ENCODE measurements at regions not wholly inside any gene's neighbourhood (a gene's known extent, or its start where the extent isn't known, plus 50 kb on each side); places are given as distances from the start of the nearest gene placed in this dataset.
"Not testable (repeated sequence)": the region's sequence is repeated elsewhere in the genome, so short reads cannot be mapped to it uniquely, and the experiment has no call there.

DNA sequence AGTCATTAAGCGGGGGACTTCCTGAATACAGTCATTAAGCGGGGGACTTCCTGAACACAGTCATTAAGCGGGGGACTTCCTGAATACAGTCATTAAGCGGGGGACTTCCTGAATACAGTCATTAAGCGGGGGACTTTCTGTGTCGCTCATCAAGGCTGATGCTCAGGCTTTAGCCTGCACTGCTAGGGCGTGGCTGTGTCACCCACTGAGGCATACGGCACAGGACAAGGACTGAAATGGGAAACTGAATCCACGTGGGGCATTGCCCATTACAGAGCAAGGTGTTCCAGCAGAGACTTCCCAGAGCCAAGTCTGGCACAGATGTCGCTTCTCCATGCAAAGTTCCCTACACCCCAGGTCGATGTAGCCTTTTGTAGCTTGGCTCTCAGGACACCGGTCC is 89.9 kb upstream of the FRMD1 start:
- not testable (repeated sequence) for H3K4me3 ChIP-seq (ENCODE audit: insufficient read depth in 1 of 2, low read depth in 1 of 2, low read length in 2 of 2); DNase-seq; H2BK12ac ChIP-seq (ENCODE audit: low read length in 2 of 2); H3K79me1 ChIP-seq (replicated peaks; ENCODE audit: low read length, poor library complexity, severe bottlenecking); H4K8ac ChIP-seq (ENCODE audit: low read length); H3K4me1 ChIP-seq (ENCODE audit: control insufficient read depth, insufficient read depth, low read depth, low read length); H2AFZ ChIP-seq (ENCODE audit: low read depth, low read length); H2AK5ac ChIP-seq (ENCODE audit: low read length, severe bottlenecking); H3K36me3 ChIP-seq (ENCODE audit: control insufficient read depth in 1 of 2, insufficient read depth in 2 of 2, low read depth in 1 of 2, low read length in 2 of 2); H3K4me2 ChIP-seq (ENCODE audit: low read length, poor library complexity, severe bottlenecking); H3K18ac ChIP-seq (ENCODE audit: low read depth in 1 of 2, low read length in 2 of 2); H2BK15ac ChIP-seq (ENCODE audit: low read depth, poor library complexity, severe bottlenecking); H2BK5ac ChIP-seq (ENCODE audit: low read depth, low read length, poor library complexity, severe bottlenecking); H3K27ac ChIP-seq (ENCODE audit: low read length, poor library complexity, severe bottlenecking); H3K4ac ChIP-seq (ENCODE audit: low read depth in 1 of 2, low read length in 2 of 2); H3K23ac ChIP-seq (ENCODE audit: low read length in 2 of 2); H3K9me3 ChIP-seq (ENCODE audit: control insufficient read depth, low read length); H2BK120ac ChIP-seq (ENCODE audit: low read depth, low read length); H3K14ac ChIP-seq (ENCODE audit: low read length in 2 of 2); H3K9ac ChIP-seq (ENCODE audit: low read length); H4K91ac ChIP-seq (ENCODE audit: low read length)
- WGBS = 92% methylated on average over 8 of the region's 12 CpGs
- peaks cover 0 to 17% of the 10 kb centered on the region in 2 experiments for H3K27me3 ChIP-seq (ENCODE audit: control insufficient read depth in 1 of 2, insufficient read depth in 1 of 2, low read length in 2 of 2)

DNA sequence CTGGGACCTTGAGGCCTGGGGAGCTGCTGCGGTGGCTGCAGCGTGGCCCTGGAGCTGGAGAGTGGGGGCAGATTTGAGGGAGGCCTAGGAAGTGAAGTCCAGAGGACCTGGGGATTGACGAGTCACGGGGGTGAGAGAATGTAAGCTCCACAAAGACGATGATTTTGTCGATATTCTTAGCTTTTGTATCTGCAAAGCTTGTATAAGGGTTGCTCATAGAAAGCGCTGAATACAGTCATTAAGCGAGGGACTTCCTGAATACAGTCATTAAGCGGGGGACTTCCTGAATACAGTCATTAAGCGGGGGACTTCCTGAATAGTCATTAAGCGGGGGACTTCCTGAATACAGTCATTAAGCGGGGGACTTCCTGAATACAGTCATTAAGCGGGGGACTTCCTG is 89.3 kb upstream of the FRMD1 start:
- not testable (repeated sequence) for DNase-seq; H2BK12ac ChIP-seq (ENCODE audit: low read length in 2 of 2); H3K4me1 ChIP-seq (ENCODE audit: control insufficient read depth, insufficient read depth, low read depth, low read length); H3K9me3 ChIP-seq (ENCODE audit: control insufficient read depth, low read length); H3K4me2 ChIP-seq (ENCODE audit: low read length, poor library complexity, severe bottlenecking); H2BK120ac ChIP-seq (ENCODE audit: low read depth, low read length); H3K27ac ChIP-seq (ENCODE audit: low read length, poor library complexity, severe bottlenecking); H2BK15ac ChIP-seq (ENCODE audit: low read depth, poor library complexity, severe bottlenecking); H3K23ac ChIP-seq (ENCODE audit: low read length in 2 of 2); H2AFZ ChIP-seq (ENCODE audit: low read depth, low read length); H2BK5ac ChIP-seq (ENCODE audit: low read depth, low read length, poor library complexity, severe bottlenecking); H4K8ac ChIP-seq (ENCODE audit: low read length); H3K14ac ChIP-seq (ENCODE audit: low read length in 2 of 2); H3K36me3 ChIP-seq (ENCODE audit: control insufficient read depth in 1 of 2, insufficient read depth in 2 of 2, low read depth in 1 of 2, low read length in 2 of 2); H3K79me1 ChIP-seq (replicated peaks; ENCODE audit: low read length, poor library complexity, severe bottlenecking); H4K91ac ChIP-seq (ENCODE audit: low read length); H3K9ac ChIP-seq (ENCODE audit: low read length); H3K4ac ChIP-seq (ENCODE audit: low read depth in 1 of 2, low read length in 2 of 2); H3K4me3 ChIP-seq (ENCODE audit: insufficient read depth in 1 of 2, low read depth in 1 of 2, low read length in 2 of 2); H3K18ac ChIP-seq (ENCODE audit: low read depth in 1 of 2, low read length in 2 of 2); H2AK5ac ChIP-seq (ENCODE audit: low read length, severe bottlenecking)
- WGBS = 94% methylated on average over 9 of the region's 13 CpGs
- H3K27me3 ChIP-seq (ENCODE audit: control insufficient read depth in 1 of 2, insufficient read depth in 1 of 2, low read length in 2 of 2) = peaks cover 0 to 17% of the 10 kb centered on the region in 2 experiments

- Histone ChIP-seq H2BK15ac (ENCODE audit: low read depth, poor library complexity, severe bottlenecking) (no peak overlapping the region), H4K91ac (ENCODE audit: low read length) (no peak overlapping the region), H3K79me1 (replicated peaks; ENCODE audit: low read length, poor library complexity, severe bottlenecking) (no peaks in the 10 kb centered on the region), H3K23ac (ENCODE audit: low read length in 2 of 2) (no peak overlapping the region), H3K14ac (ENCODE audit: low read length in 2 of 2) (no peak overlapping the region), H3K27ac (ENCODE audit: low read length, poor library complexity, severe bottlenecking) (no peak overlapping the region), H3K27me3 (ENCODE audit: control insufficient read depth in 1 of 2, insufficient read depth in 1 of 2, low read length in 2 of 2) (peaks cover 0 to 19% of the 10 kb centered on the region in 2 experiments), H4K8ac (ENCODE audit: low read length) (peak overlapping the region; percentile 36), H2BK5ac (ENCODE audit: low read depth, low read length, poor library complexity, severe bottlenecking) (no peak overlapping the region), H2BK12ac (ENCODE audit: low read length in 2 of 2) (no peak overlapping the region), H3K4me2 (ENCODE audit: low read length, poor library complexity, severe bottlenecking) (no peak overlapping the region), H3K9ac (ENCODE audit: low read length) (no peak overlapping the region), H3K4ac (ENCODE audit: low read depth in 1 of 2, low read length in 2 of 2) (no peak overlapping the region), H2BK120ac (ENCODE audit: low read depth, low read length) (no peak overlapping the region), H2AFZ (ENCODE audit: low read depth, low read length) (no peak overlapping the region), H3K18ac (ENCODE audit: low read depth in 1 of 2, low read length in 2 of 2) (no peak overlapping the region), H2AK5ac (ENCODE audit: low read length, severe bottlenecking) (no peak overlapping the region), H3K9me3 (ENCODE audit: control insufficient read depth, low read length) (peaks cover 3% of the 10 kb centered on the region), H3K4me3 (ENCODE audit: insufficient read depth in 1 of 2, low read depth in 1 of 2, low read length in 2 of 2) (no peak overlapping the region), H3K36me3 (ENCODE audit: control insufficient read depth in 1 of 2, insufficient read depth in 2 of 2, low read depth in 1 of 2, low read length in 2 of 2) (no peaks in the 10 kb centered on the region), H3K4me1 (ENCODE audit: control insufficient read depth, insufficient read depth, low read depth, low read length) (peaks cover 7% of the 10 kb centered on the region)
- DNase-seq = no peak
- 91% methylated on average over 12 of the region's 12 CpGs for WGBS
Measured at GRCh38 chr6:168167431-168168315, 88.7 kb upstream of the FRMD1 start.

- peaks cover 0 to 19% of the 10 kb centered on the region in 2 experiments for H3K27me3 ChIP-seq (ENCODE audit: control insufficient read depth in 1 of 2, insufficient read depth in 1 of 2, low read length in 2 of 2)
Measured at GRCh38 chr6:168166627-168167026, 87.6 kb upstream of the FRMD1 start.

More at GRCh38 chr6:168166627-168167026, 87.6 kb upstream of the FRMD1 start:
- WGBS = 94% methylated on average over 7 of the region's 7 CpGs
- peak overlapping the region in 1 of 2 experiments; percentile 7 for H2BK12ac ChIP-seq (ENCODE audit: low read length in 2 of 2)
- peaks cover 7% of the 10 kb centered on the region for H3K4me1 ChIP-seq (ENCODE audit: control insufficient read depth, insufficient read depth, low read depth, low read length)
- H3K36me3 ChIP-seq (ENCODE audit: control insufficient read depth in 1 of 2, insufficient read depth in 2 of 2, low read depth in 1 of 2, low read length in 2 of 2) = no peaks in the 10 kb centered on the region
- H4K8ac ChIP-seq (ENCODE audit: low read length) = no peak overlapping the region
- no peak overlapping the region for H3K18ac ChIP-seq (ENCODE audit: low read depth in 1 of 2, low read length in 2 of 2)
- peaks cover 3% of the 10 kb centered on the region for H3K9me3 ChIP-seq (ENCODE audit: control insufficient read depth, low read length)
- H3K14ac ChIP-seq (ENCODE audit: low read length in 2 of 2) = no peak overlapping the region
- no peaks in the 10 kb centered on the region for H3K79me1 ChIP-seq (replicated peaks; ENCODE audit: low read length, poor library complexity, severe bottlenecking)
- no peak overlapping the region for H3K4me2 ChIP-seq (ENCODE audit: low read length, poor library complexity, severe bottlenecking)
- no peak overlapping the region for H4K91ac ChIP-seq (ENCODE audit: low read length)
- H3K27ac ChIP-seq (ENCODE audit: low read length, poor library complexity, severe bottlenecking) = no peak overlapping the region
- H3K4ac ChIP-seq (ENCODE audit: low read depth in 1 of 2, low read length in 2 of 2) = no peak overlapping the region
- no peak overlapping the region for H2AK5ac ChIP-seq (ENCODE audit: low read length, severe bottlenecking)
- no peak for DNase-seq
- no peak overlapping the region for H2BK5ac ChIP-seq (ENCODE audit: low read depth, low read length, poor library complexity, severe bottlenecking)
- H3K9ac ChIP-seq (ENCODE audit: low read length) = no peak overlapping the region
- H3K23ac ChIP-seq (ENCODE audit: low read length in 2 of 2) = no peak overlapping the region
- no peak overlapping the region for H2BK120ac ChIP-seq (ENCODE audit: low read depth, low read length)
- H2AFZ ChIP-seq (ENCODE audit: low read depth, low read length) = no peak overlapping the region
- no peak overlapping the region for H2BK15ac ChIP-seq (ENCODE audit: low read depth, poor library complexity, severe bottlenecking)
- H3K4me3 ChIP-seq (ENCODE audit: insufficient read depth in 1 of 2, low read depth in 1 of 2, low read length in 2 of 2) = no peak overlapping the region
